ENCODE measurements at regions not wholly inside any gene's neighbourhood (a gene's known extent, or its start where the extent isn't known, plus 50 kb on each side); places are given as distances from the start of the nearest gene placed in this dataset.

- DNase-seq: no peak
Measured at GRCh38 chr4:164509951-164510350, 244.0 kb upstream of the SMIM31 start.

GRCh38 chr4:164512124-164512523 is 241.8 kb upstream of the SMIM31 start:
- DNase-seq: no peak

GRCh38 chr4:164514765-164515164 is 239.2 kb upstream of the SMIM31 start:
- DNase-seq: no peak

- no peak for DNase-seq
Measured at GRCh38 chr4:164524789-164525188, 229.1 kb upstream of the SMIM31 start.

GRCh38 chr4:164526933-164527583 is 226.9 kb upstream of the SMIM31 start:
- DNase-seq: no peak

- DNase-seq: no peak
Measured at GRCh38 chr4:164529058-164529457, 224.9 kb upstream of the SMIM31 start.

GRCh38 chr4:164529486-164529885 is 224.4 kb upstream of the SMIM31 start:
- no peak for DNase-seq

- no peak for DNase-seq
Measured at GRCh38 chr4:164531336-164531735, 222.6 kb upstream of the SMIM31 start.

- DNase-seq: no peak
Measured at GRCh38 chr4:164536814-164537213, 217.1 kb upstream of the SMIM31 start.

- no peak for DNase-seq
Measured at GRCh38 chr4:164538097-164538496, 215.8 kb upstream of the SMIM31 start.

GRCh38 chr4:164540987-164541386 is 212.9 kb upstream of the SMIM31 start:
- no peak for DNase-seq

- DNase-seq: no peak
Measured at GRCh38 chr4:164542431-164542830, 211.5 kb upstream of the SMIM31 start.

- DNase-seq: no peak
Measured at GRCh38 chr4:164550989-164551712, 202.8 kb upstream of the SMIM31 start.

- DNase-seq: no peak
Measured at GRCh38 chr4:164551713-164552040, 202.3 kb upstream of the SMIM31 start.

GRCh38 chr4:164571593-164572390 is 182.1 kb upstream of the SMIM31 start:
- DNase-seq: no peak

- DNase-seq: no peak
Measured at GRCh38 chr4:164572877-164573279, 181.1 kb upstream of the SMIM31 start.

GRCh38 chr4:164575861-164576260 is 178.1 kb upstream of the SMIM31 start:
- no peak for DNase-seq

- DNase-seq: no peak
Measured at GRCh38 chr4:164579270-164579942, 174.5 kb upstream of the SMIM31 start.

- no peak for DNase-seq
Measured at GRCh38 chr4:164591666-164592065, 162.3 kb upstream of the SMIM31 start.

- no peak for DNase-seq
Measured at GRCh38 chr4:164595751-164596150, 158.2 kb upstream of the SMIM31 start.

GRCh38 chr4:164596318-164596878 is 157.5 kb upstream of the SMIM31 start:
- no peak for DNase-seq

GRCh38 chr4:164596927-164597326 is 157.0 kb upstream of the SMIM31 start:
- DNase-seq: no peak

GRCh38 chr4:164601653-164602052 is 152.3 kb upstream of the SMIM31 start:
- DNase-seq: no peak
